ENCODE measurements at regions not wholly inside any gene's neighbourhood (a gene's known extent, or its start where the extent isn't known, plus 50 kb on each side); places are given as distances from the start of the nearest gene placed in this dataset.
"Not testable (repeated sequence)": the region's sequence is repeated elsewhere in the genome, so short reads cannot be mapped to it uniquely, and the experiment has no call there.

GRCh38 chr20:51140671-51141070 is 117.8 kb upstream of the KCNG1 start:
- Mint-ChIP-seq H3K4me1 (peaks cover 0 to 2% (median 0%) of the 10 kb centered on the region in 3 donors), H3K27me3 (peaks cover 13% of the 10 kb centered on the region), H3K9me3 (peaks cover 0 to 4% (median 3%) of the 10 kb centered on the region in 3 donors), H3K4me3 (no peak overlapping the region), H3K36me3 (no peaks in the 10 kb centered on the region), H3K27ac (no peak overlapping the region)

GRCh38 chr20:51139891-51140290 is 117.0 kb upstream of the KCNG1 start:
- Mint-ChIP-seq H3K36me3 (no peaks in the 10 kb centered on the region), H3K4me3 (no peak overlapping the region), H3K4me1 (peaks cover 0 to 2% (median 0%) of the 10 kb centered on the region in 3 donors), H3K9me3 (no peaks in the 10 kb centered on the region), H3K27me3 (peaks cover 15% of the 10 kb centered on the region), H3K27ac (no peak overlapping the region)

- no peaks in the 10 kb centered on the region for H3K9me3 Mint-ChIP-seq
- no peak overlapping the region for H3K4me3 Mint-ChIP-seq
- no peaks in the 10 kb centered on the region for H3K36me3 Mint-ChIP-seq
- no peak overlapping the region for H3K27ac Mint-ChIP-seq
- peaks cover 11% of the 10 kb centered on the region for H3K27me3 Mint-ChIP-seq
- peaks cover 0 to 7% (median 5%) of the 10 kb centered on the region in 3 donors for H3K4me1 Mint-ChIP-seq
These were observed 115.7 kb upstream of the KCNG1 start for GRCh38 chr20:51138576-51138975.

GRCh38 chr20:51137461-51137860 is 114.6 kb upstream of the KCNG1 start:
- Mint-ChIP-seq H3K27me3 (peaks cover 11% of the 10 kb centered on the region), H3K4me3 (no peak overlapping the region), H3K36me3 (no peaks in the 10 kb centered on the region), H3K9me3 (no peaks in the 10 kb centered on the region), H3K27ac (no peak overlapping the region), H3K4me1 (peaks cover 0 to 7% (median 5%) of the 10 kb centered on the region in 3 donors)

GRCh38 chr20:51135926-51136715 is 113.2 kb upstream of the KCNG1 start:
- H3K27ac Mint-ChIP-seq: no peak overlapping the region
- no peaks in the 10 kb centered on the region for H3K9me3 Mint-ChIP-seq
- H3K36me3 Mint-ChIP-seq: no peaks in the 10 kb centered on the region
- peaks cover 0 to 7% (median 5%) of the 10 kb centered on the region in 3 donors for H3K4me1 Mint-ChIP-seq
- no peak overlapping the region for H3K4me3 Mint-ChIP-seq
- H3K27me3 Mint-ChIP-seq: peaks cover 11% of the 10 kb centered on the region

- peaks cover 7% of the 10 kb centered on the region for H3K27me3 Mint-ChIP-seq
- peaks cover 0 to 7% (median 5%) of the 10 kb centered on the region in 3 donors for H3K4me1 Mint-ChIP-seq
- H3K36me3 Mint-ChIP-seq: no peaks in the 10 kb centered on the region
- H3K4me3 Mint-ChIP-seq: no peak overlapping the region
- no peak overlapping the region for H3K27ac Mint-ChIP-seq
- H3K9me3 Mint-ChIP-seq: no peaks in the 10 kb centered on the region
These were observed 111.5 kb upstream of the KCNG1 start for GRCh38 chr20:51134405-51134804.

- Mint-ChIP-seq H3K27ac (no peak overlapping the region), H3K4me3 (no peak overlapping the region), H3K9me3 (no peaks in the 10 kb centered on the region), H3K4me1 (peaks cover 5 to 17% (median 13%) of the 10 kb centered on the region in 3 donors), H3K36me3 (no peaks in the 10 kb centered on the region), H3K27me3 (peaks cover 2% of the 10 kb centered on the region)
These were observed 109.4 kb upstream of the KCNG1 start for GRCh38 chr20:51132279-51132678.

- no peaks in the 10 kb centered on the region for H3K36me3 Mint-ChIP-seq
- H3K27ac Mint-ChIP-seq: no peak overlapping the region
- no peaks in the 10 kb centered on the region for H3K9me3 Mint-ChIP-seq
- H3K27me3 Mint-ChIP-seq: peaks cover 2% of the 10 kb centered on the region
- H3K4me1 Mint-ChIP-seq: peaks cover 5 to 17% (median 13%) of the 10 kb centered on the region in 3 donors
- no peak overlapping the region for H3K4me3 Mint-ChIP-seq
These were observed 108.9 kb upstream of the KCNG1 start for GRCh38 chr20:51131811-51132210.

- no peaks in the 10 kb centered on the region for H3K9me3 Mint-ChIP-seq
- H3K27ac Mint-ChIP-seq: peak overlapping the region in 1 of 3 donors; percentile 14
- peaks cover 3 to 15% (median 15%) of the 10 kb centered on the region in 3 donors for H3K4me1 Mint-ChIP-seq
- no peaks in the 10 kb centered on the region for H3K36me3 Mint-ChIP-seq
- peaks cover 2% of the 10 kb centered on the region for H3K27me3 Mint-ChIP-seq
- H3K4me3 Mint-ChIP-seq: peak overlapping the region in 1 of 4 donors; percentile 23
These were observed 106.4 kb upstream of the KCNG1 start for GRCh38 chr20:51129147-51129776.

- H3K36me3 Mint-ChIP-seq: no peaks in the 10 kb centered on the region
- H3K27ac Mint-ChIP-seq: no peak overlapping the region
These were observed 105.3 kb upstream of the KCNG1 start for GRCh38 chr20:51128198-51128597.

GRCh38 chr20:51127713-51128112 is 104.8 kb upstream of the KCNG1 start:
- Mint-ChIP-seq H3K36me3 (no peaks in the 10 kb centered on the region), H3K27me3 (peaks cover 10% of the 10 kb centered on the region), H3K4me1 (peaks cover 2 to 16% (median 12%) of the 10 kb centered on the region in 3 donors), H3K4me3 (no peak overlapping the region), H3K27ac (no peak overlapping the region), H3K9me3 (no peaks in the 10 kb centered on the region)

More at GRCh38 chr20:51128198-51128597, 105.3 kb upstream of the KCNG1 start:
- H3K27me3 Mint-ChIP-seq: peaks cover 10% of the 10 kb centered on the region
- H3K4me3 Mint-ChIP-seq: peak overlapping the region in 1 of 4 donors; percentile 11
- peaks cover 2 to 15% (median 12%) of the 10 kb centered on the region in 3 donors for H3K4me1 Mint-ChIP-seq
- H3K9me3 Mint-ChIP-seq: no peaks in the 10 kb centered on the region

- Mint-ChIP-seq H3K36me3 (no peaks in the 10 kb centered on the region), H3K27ac (no peak overlapping the region), H3K9me3 (no peaks in the 10 kb centered on the region), H3K27me3 (peaks cover 10% of the 10 kb centered on the region), H3K4me3 (no peak overlapping the region), H3K4me1 (peaks cover 2 to 19% (median 12%) of the 10 kb centered on the region in 3 donors)
These were observed 103.4 kb upstream of the KCNG1 start for GRCh38 chr20:51126337-51126736.

GRCh38 chr20:51125780-51126179 is 102.9 kb upstream of the KCNG1 start:
- H3K27ac Mint-ChIP-seq: no peak overlapping the region
- no peaks in the 10 kb centered on the region for H3K36me3 Mint-ChIP-seq
- peaks cover 10% of the 10 kb centered on the region for H3K27me3 Mint-ChIP-seq
- H3K9me3 Mint-ChIP-seq: no peaks in the 10 kb centered on the region
- peaks cover 2 to 19% (median 12%) of the 10 kb centered on the region in 3 donors for H3K4me1 Mint-ChIP-seq
- H3K4me3 Mint-ChIP-seq: no peak overlapping the region

GRCh38 chr20:51125105-51125504 is 102.2 kb upstream of the KCNG1 start:
- H3K4me1 Mint-ChIP-seq: peaks cover 2 to 19% (median 12%) of the 10 kb centered on the region in 3 donors
- H3K36me3 Mint-ChIP-seq: no peaks in the 10 kb centered on the region
- no peak overlapping the region for H3K4me3 Mint-ChIP-seq
- no peak overlapping the region for H3K27ac Mint-ChIP-seq
- H3K9me3 Mint-ChIP-seq: no peaks in the 10 kb centered on the region
- H3K27me3 Mint-ChIP-seq: peaks cover 10% of the 10 kb centered on the region

- Mint-ChIP-seq H3K27me3 (peaks cover 19% of the 10 kb centered on the region), H3K4me1 (peaks cover 2 to 17% (median 10%) of the 10 kb centered on the region in 3 donors)
- H3K9me3 Mint-ChIP-seq, H3K27ac Mint-ChIP-seq, H3K4me3 Mint-ChIP-seq, H3K36me3 Mint-ChIP-seq: not testable (repeated sequence)
These were observed 101.0 kb upstream of the KCNG1 start for GRCh38 chr20:51123887-51124286.

All from IgD-negative memory B cell (primary cell).